Breast epithelium (tissue), 4 donors: ENCODE measurements at regions not wholly inside any gene's neighbourhood (a gene's known extent, or its start where the extent isn't known, plus 50 kb on each side); places are given as distances from the start of the nearest gene placed in this dataset.

Source experiments
- DNase-seq, 2 donors: peaks; one replicate each; pipeline ENCODE4 v3.0.0-alpha.2; 2019; ENCODE audit warnings: low spot score in 2 of 2
- H3K27ac ChIP-seq, 2 donors: fragments of 200-600 bp; sonication (generic) in 1 of 2; one replicate each; pipeline ENCODE4 v1.5.1; 2016 to 2019; ENCODE audit warnings: mild to moderate bottlenecking in 1 of 2
- H3K27me3 ChIP-seq, 2 donors: fragments of 200-600 bp; sonication (generic) in 1 of 2; one replicate each; pipeline versions ENCODE4 v1.5.1 to v1.6.0; 2017 to 2019; ENCODE audit warnings: control low read depth in 1 of 2, mild to moderate bottlenecking in 1 of 2
- H3K36me3 ChIP-seq: fragments of 200-600 bp; one replicate; pipeline ENCODE4 v1.5.1; 2019
- H3K4me1 ChIP-seq, 2 donors: fragments of 200-600 bp; sonication (generic); one replicate each; pipeline ENCODE4 v1.5.1; 2016 to 2019; ENCODE audit warnings: control low read depth in 1 of 2
- H3K4me3 ChIP-seq, 3 donors: fragments of 200-600 bp; sonication (generic); 1 replicate in 2 of 3; 2 replicates in 1 of 3; pipeline ENCODE4 v1.5.1; 2016 to 2019; ENCODE audit warnings: mild to moderate bottlenecking in 3 of 3, moderate library complexity in 2 of 3
- H3K9me3 ChIP-seq, 2 donors: fragments of 200-600 bp; sonication (generic) in 1 of 2; one replicate each; pipeline ENCODE4 v1.5.1; 2016 to 2019; ENCODE audit warnings: control low read depth in 1 of 2
- CTCF ChIP-seq, 3 donors: fragments of 450-650 bp; IDR thresholded peaks; one replicate each; pipeline ENCODE4 v1.5.1; 2016 to 2017; ENCODE audit warnings: antibody characterized with exemption in 3 of 3, mild to moderate bottlenecking in 3 of 3, moderate library complexity in 3 of 3
- POLR2A ChIP-seq: fragments of 450-650 bp; IDR thresholded peaks from one replicate; pipeline ENCODE4 v1.6.1; 2016; ENCODE audit warnings: antibody characterized with exemption, mild to moderate bottlenecking, moderate library complexity
- POLR2AphosphoS5 ChIP-seq, 3 donors: sonication (generic); formaldehyde crosslinking; IDR thresholded peaks; one replicate each; pipeline ENCODE4 v1.6.1; 2017; ENCODE audit warnings: antibody characterized with exemption in 3 of 3
- intact Hi-C: fragments of 100-400 bp; cut with DNase I; formaldehyde crosslinking; loops from one replicate; pipeline ENCODE4 v1.15.1; 2023; ENCODE audit warnings: low total_unique reads

GRCh38 chr3:181881749-181882148 lies 170.0 kb downstream of the SOX2 start:
- intact Hi-C loops: no loop called here
- H3K4me1 ChIP-seq: no peaks in the 10 kb centered on the region
- no peak overlapping the region for H3K27ac ChIP-seq
- no peak overlapping the region for H3K4me3 ChIP-seq
- H3K36me3 ChIP-seq: no peaks in the 10 kb centered on the region
- H3K9me3 ChIP-seq: no peaks in the 10 kb centered on the region
- no peaks in the 10 kb centered on the region for H3K27me3 ChIP-seq
- TF ChIP-seq CTCF (IDR thresholded peaks at IDR 0.05) (no peak), POLR2AphosphoS5 (IDR thresholded peaks at IDR 0.05) (no peak), POLR2A (no peak)
- no peak for DNase-seq

- Histone ChIP-seq H3K4me1 (no peaks in the 10 kb centered on the region), H3K9me3 (no peaks in the 10 kb centered on the region), H3K4me3 (no peak overlapping the region), H3K36me3 (no peaks in the 10 kb centered on the region), H3K27ac (no peak overlapping the region), H3K27me3 (no peaks in the 10 kb centered on the region)
- TF ChIP-seq POLR2A (no peak), CTCF (IDR thresholded peaks at IDR 0.05) (no peak), POLR2AphosphoS5 (IDR thresholded peaks at IDR 0.05) (no peak)
- intact Hi-C loops: no loop called here
- no peak for DNase-seq
These were observed 174.3 kb downstream of the SOX2 start for GRCh38 chr3:181885868-181886630.

- no peaks in the 10 kb centered on the region for H3K36me3 ChIP-seq
- H3K4me1 ChIP-seq: no peaks in the 10 kb centered on the region
- no peak for TF ChIP-seq POLR2A
- TF ChIP-seq CTCF (IDR thresholded peaks at IDR 0.05): no peak
- TF ChIP-seq POLR2AphosphoS5 (IDR thresholded peaks at IDR 0.05): no peak
- H3K27ac ChIP-seq: no peak overlapping the region
- H3K27me3 ChIP-seq: no peaks in the 10 kb centered on the region
- no peaks in the 10 kb centered on the region for H3K9me3 ChIP-seq
- peak in 1 of 2 donors; percentile 39 for DNase-seq
- no peak overlapping the region for H3K4me3 ChIP-seq
- intact Hi-C loops: no loop called here
These were observed 175.0 kb downstream of the SOX2 start for GRCh38 chr3:181886676-181887075.

- H3K27me3 ChIP-seq: no peaks in the 10 kb centered on the region
- DNase-seq: no peak
- no peaks in the 10 kb centered on the region for H3K9me3 ChIP-seq
- TF ChIP-seq POLR2A: no peak
- no peak for TF ChIP-seq CTCF (IDR thresholded peaks at IDR 0.05)
- TF ChIP-seq POLR2AphosphoS5 (IDR thresholded peaks at IDR 0.05): no peak
- no peaks in the 10 kb centered on the region for H3K36me3 ChIP-seq
- intact Hi-C loops: no loop called here
- H3K4me1 ChIP-seq: no peaks in the 10 kb centered on the region
- no peak overlapping the region for H3K27ac ChIP-seq
- no peak overlapping the region for H3K4me3 ChIP-seq
These were observed 176.0 kb downstream of the SOX2 start for GRCh38 chr3:181887685-181888084.

- intact Hi-C loops: no loop called here
- Histone ChIP-seq H3K36me3 (no peaks in the 10 kb centered on the region), H3K27ac (no peak overlapping the region), H3K4me3 (no peak overlapping the region), H3K4me1 (no peaks in the 10 kb centered on the region), H3K27me3 (no peaks in the 10 kb centered on the region), H3K9me3 (no peaks in the 10 kb centered on the region)
- TF ChIP-seq CTCF (IDR thresholded peaks at IDR 0.05) (no peak), POLR2A (no peak), POLR2AphosphoS5 (IDR thresholded peaks at IDR 0.05) (no peak)
- DNase-seq: no peak
These were observed 176.5 kb downstream of the SOX2 start for GRCh38 chr3:181888234-181888633.
